GM12872 (cell line): ENCODE measurements at regions not wholly inside any gene's neighbourhood (a gene's known extent, or its start where the extent isn't known, plus 50 kb on each side); places are given as distances from the start of the nearest gene placed in this dataset.

ENCODE experiments used
- CTCF ChIP-seq: IDR thresholded peaks from 3 replicates; pipeline ENCODE4 v1.5.1; 2011; ENCODE audit warnings: low read depth, mild to moderate bottlenecking, low read length, moderate library complexity; ENCODE audit not compliant: insufficient read depth

GRCh38 chr4:117898496-117898895, 135.8 kb upstream of the NDST3 start:
- no peak for TF ChIP-seq CTCF

DNA sequence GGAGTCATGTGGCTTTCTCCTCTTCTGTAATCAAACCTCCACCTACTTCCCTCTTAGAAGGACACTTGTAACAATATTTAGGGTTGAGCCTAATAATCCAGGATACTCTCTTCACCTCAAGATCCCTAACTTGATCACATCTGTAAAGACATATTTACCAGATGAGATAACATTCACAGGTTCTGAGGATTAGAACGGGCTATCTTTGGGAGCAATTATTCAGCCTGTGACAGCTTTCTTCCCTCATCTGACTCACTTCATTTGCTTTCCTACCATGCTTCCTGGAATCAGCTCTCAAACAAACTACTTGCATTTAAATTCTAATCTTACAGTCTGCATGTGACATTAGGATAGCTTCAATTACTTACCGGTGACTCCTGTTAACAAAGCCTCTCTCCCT, 133.5 kb upstream of the NDST3 start:
- no peak for TF ChIP-seq CTCF

DNA sequence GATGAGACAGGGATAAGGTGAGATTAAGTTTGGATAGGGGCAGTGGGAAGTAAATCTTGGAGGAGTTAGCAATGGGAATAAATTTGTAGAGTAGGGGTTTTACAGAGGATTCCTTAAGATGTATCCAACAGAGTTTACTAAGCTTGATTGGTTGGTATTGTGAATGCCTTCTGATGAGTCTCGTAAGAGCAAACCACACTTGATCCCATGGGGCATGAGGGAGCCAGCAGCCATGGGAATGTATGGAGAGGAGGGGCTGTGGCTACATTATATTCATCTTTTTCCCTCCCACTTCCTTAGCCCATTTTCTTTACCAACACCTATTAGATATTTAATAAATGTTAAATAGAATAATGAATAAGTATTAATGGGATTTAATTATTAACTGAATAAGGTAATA, 126.6 kb upstream of the NDST3 start:
- TF ChIP-seq CTCF: no peak

DNA sequence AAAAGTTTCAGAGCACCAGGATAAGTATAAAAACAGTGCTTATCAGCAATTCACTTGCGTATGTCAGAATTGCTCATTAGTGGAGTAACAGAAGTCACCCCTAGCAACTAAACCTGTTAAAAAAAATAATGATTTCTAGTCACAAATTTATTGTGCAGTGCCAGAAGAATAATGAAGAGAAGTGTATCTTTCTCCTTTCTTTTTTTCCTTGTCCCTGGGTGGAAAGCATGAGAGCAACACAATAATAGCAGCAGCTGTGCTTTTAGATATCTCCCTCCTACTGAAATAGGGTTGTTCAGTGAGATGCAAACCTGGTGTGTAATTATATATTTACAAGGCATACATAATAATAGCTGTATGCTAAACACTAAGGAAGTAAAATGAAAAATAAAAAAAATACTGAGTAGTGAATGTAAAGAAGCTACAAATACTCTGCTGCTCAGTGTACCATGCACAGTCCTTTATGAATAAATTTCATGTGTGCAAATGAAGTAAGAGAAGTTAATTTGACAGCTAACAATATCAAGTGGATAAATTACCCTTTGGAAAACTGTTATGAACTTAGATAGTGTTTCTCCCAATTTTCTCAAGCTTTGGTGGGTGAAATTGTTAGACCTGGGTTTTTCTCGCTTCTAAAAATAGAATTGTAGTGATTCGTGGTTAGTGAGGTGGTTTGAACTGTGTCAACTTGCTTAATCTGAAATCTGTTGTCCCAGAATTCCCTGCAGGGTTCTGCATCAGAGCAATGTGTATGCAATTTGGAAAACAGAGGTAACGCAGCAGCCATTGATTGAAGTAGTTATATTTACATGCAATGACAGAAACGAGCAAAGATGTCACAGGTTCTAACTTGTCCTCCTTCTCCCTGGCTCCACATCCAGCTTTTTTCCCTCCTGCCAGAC, 125.7 kb upstream of the NDST3 start:
- TF ChIP-seq CTCF: no peak

- no peak for TF ChIP-seq CTCF
Observed at GRCh38 chr4:117916728-117917127, 117.6 kb upstream of the NDST3 start.

GRCh38 chr4:117941611-117942010, 92.7 kb upstream of the NDST3 start:
- TF ChIP-seq CTCF: no peak

- no peak for TF ChIP-seq CTCF
Observed at GRCh38 chr4:117949621-117950020, 84.7 kb upstream of the NDST3 start.
